NCI-H524 treated with DMSO at 0.1 percent for 48 hours (cell line): ENCODE measurements at regions not wholly inside any gene's neighbourhood (a gene's known extent, or its start where the extent isn't known, plus 50 kb on each side); places are given as distances from the start of the nearest gene placed in this dataset.

Experiments
- DNase-seq: peaks from one replicate; lab custom pipeline; 2025; lab: John Stamatoyannopoulos, UW

DNA sequence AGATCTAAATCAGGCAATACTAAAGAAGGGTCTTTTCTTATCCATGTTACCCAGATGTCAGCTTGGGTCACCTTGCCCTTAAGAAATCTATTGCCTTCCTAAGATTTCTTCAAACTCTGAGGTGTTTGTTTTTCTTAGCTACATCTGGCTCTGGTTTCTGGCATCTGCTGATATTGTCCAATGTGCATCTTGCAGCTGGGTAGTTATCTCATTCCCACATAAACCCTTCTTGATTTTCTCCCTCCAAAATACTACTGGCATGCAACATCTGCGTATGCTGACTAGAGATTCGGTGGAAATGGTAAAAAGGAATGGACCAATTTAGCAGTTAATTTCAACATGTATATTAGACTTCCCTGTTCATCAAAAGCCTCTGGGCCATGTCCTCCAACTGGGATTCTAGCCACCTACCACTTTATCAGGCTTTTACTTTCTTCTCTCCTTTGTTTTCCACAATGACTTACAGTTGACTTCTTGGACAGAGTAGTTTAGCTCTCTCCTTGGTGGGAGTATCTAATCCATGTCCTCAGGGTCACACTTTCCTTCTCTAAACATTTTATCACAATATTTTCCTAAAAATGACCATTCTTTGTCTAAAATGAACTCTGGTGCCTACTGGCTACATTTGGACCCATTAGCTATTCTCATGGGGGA lies 324.8 kb upstream of the FAR2 start:
- DNase-seq = no peak

DNA sequence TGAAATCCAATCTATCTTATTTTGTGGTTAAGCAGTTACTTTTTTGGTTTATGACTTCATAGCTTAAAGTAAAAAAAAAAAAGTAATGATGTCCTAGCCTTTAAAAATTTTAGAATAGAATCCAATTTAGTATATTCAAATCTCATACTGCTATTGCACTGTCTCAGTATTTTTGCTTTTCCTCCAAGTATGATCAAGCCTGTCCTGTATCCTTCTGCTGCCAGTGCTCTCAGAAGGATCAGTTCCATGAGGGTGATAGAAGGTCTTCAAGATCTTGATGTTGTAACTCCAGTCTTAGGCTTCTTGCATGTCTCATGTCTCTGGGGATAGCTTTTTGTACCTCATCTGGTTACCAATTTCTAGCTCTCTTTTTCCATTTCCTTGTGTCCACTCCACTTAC lies 324.2 kb upstream of the FAR2 start:
- no peak for DNase-seq

DNA sequence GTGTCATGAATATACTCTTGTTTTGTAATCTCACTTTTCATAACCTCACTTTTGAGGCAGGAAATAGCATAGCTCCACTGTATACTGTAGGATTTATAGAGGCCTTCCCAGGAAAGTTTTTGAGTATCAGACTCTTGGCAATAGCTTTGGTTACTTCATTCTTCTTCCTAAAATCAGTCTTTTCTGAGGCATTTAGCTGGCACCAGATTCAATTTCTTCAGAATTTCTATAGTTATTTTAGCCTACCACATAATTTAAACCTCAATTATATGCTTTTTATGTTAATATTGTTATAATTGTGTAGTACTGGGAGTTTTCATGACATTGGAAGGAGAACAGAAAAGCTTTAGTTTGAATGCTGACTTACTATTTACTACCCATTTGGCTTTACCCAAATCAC lies 322.3 kb upstream of the FAR2 start:
- no peak for DNase-seq

DNA sequence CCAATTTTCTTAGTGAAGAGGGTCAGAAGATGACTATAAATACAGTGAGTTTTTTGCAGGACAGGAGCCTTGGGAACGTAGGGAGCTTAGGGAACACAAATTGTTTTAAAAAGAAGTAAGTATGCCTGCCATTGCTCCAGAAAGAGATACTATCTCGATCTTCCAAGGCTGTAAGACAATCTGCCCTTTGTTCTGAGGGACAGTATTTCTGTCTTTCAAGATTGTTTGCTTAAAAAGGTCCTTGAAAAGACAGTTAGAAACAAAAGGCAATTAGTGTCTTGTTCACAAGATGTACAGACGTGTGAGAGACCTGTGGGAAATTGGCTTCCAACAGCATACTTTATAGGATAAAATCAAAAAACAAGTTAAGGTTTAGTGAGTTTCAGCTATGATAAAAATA lies 321.2 kb upstream of the FAR2 start:
- no peak for DNase-seq

DNA sequence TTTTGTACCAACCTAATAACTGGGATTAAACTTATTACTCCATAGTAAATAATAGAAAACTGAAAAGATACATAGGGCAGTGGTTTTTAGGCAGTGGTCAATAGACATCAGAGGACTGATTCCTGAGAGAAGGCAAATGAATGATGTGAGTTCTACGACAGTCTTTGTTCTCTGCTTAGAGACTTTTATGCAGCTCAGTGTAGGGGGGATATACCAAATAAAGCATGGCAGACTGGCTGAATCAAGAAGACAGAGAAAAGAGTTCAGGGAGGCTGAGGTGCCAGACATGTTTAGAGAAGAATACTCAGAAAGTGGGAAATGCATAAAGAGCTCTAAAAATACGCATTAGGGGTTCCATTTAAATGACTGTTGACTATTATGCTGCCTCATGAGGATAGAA lies 320.8 kb upstream of the FAR2 start:
- DNase-seq = no peak

DNA sequence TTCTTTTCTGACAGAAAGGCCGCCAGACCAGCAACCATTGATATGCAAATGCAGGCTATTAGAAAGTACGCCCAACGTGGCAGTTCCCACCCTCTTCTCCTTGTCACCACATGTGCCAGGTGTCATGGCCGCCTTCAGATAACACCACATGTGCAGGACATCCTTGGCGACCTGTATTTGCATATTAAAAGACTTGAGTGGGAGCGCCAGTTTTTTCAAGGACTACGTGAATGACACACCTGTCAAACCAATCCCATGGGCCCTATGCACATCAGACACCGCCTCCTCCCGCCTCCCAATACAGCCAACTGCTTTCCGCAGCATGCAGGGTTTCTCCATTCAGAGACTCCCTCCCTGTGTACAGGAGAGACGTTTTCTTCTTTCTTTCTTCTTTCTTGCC lies 318.6 kb upstream of the FAR2 start:
- no peak for DNase-seq

DNA sequence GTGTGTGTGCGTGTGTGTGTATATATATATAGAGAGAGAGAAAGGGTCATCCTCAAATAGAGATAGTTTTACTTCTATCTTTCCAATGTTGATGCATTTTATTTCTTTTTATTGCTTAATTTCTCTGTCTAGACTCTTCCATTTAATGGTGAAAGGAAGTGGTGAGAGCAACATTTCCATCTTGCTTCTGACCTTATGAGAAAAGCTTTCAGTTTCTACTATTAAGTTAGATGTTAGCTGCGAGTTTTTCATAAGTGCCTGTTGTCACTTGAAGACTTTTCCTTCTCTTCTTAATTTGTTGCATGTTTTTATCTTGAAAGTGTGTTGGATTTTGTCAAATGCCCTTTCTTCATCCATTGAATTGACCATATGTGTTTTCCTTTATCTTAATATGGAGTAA lies 304.4 kb upstream of the FAR2 start:
- no peak for DNase-seq

DNA sequence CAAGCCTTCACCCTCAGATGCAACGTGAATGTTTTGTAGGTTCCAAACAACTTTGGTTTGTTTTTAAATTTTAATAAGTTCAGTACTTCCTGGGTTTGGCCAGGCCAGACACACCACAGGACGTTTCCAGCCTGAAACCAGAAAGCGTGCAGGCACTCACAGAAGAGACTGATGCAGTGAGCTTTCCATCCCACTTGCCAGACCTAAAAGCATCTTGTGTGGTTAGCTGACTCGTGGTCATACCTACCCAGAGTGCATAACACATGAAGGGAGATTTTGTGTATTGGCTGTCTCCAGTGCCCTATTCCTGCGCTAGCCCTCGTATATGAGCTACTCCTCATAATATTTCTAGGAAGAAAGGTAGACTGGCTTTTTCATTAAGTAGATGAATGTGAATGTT lies 297.3 kb upstream of the FAR2 start:
- no peak for DNase-seq

DNA sequence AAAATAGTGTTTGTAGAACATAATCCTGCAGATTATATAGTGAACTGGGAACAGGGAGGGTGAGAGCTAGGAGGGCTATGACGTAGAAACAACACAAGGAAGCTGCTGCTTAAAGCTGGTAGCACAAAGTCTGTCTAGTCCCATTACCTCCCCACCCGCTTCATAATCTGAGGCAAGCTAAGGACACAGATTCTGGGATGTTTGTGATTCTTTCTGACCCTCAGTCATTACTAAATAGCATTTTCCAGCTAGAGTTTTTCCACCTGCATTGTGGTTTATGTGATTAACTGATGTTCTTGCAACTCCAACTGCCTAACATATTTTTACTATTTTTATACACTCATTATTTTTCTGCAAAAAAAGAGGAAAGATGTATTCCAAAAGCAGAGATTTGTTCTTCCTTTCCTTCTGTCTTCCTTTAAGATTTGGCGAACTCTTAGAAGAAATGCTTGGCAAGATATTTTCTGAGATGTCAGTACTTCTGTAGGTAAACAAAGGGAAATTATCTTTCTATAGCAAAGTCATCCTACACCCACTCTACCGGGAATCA lies 293.2 kb upstream of the FAR2 start:
- DNase-seq = no peak

DNA sequence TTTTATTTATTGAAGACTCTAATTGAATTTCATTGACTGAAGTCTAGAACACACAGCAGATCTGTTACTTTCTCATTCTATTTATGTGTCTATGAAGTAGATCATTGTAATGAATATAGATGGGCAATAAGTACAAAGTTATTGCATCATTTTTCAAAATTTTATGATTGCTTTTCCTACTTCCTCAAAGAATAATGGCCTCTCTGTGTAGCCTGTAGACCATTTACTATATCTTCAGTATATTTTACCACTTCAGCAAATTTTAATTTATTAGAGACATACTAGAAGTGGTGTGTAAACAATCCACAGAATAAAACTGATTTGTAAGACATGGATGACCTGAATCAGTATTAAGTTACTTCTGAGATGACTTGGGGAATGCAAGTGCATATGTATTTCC lies 291.7 kb upstream of the FAR2 start:
- DNase-seq = no peak

DNA sequence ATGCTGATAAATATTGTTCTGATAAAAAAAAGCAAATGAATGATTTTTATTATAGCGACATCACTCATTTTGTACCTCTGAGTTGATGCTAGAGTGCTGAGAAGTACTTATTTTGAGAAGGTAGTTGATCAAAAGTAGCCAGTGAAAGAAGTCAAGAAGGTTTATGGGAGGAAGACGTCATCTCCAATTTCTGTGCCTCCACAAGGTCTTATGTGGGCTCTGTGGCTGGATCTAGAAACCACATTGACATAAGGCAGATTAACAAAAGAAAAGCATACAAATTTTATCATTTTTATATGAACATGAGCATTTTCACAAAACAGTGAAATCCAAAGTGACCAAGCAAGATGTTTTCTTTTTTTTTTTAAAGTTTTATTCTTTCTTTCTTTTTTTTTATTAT lies 289.5 kb upstream of the FAR2 start:
- DNase-seq = no peak

DNA sequence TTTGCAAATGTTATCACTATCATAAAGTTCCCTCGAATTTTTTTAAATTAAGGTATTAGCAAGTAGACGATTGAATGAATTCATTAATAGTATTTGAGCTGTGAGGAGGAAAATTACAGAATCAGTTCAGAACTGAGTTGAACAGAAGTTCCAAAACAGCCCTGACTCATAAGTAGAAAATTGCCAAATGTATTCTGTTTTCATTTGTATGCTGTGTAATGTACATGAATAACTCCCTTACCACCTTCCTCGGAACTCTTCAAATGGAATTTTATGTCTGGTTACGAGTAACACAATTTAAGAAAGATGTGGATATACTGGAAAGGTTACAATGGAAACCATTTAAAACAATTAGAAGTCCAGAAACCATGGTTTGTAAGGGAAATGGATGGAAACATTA lies 283.3 kb upstream of the FAR2 start:
- DNase-seq = no peak

DNA sequence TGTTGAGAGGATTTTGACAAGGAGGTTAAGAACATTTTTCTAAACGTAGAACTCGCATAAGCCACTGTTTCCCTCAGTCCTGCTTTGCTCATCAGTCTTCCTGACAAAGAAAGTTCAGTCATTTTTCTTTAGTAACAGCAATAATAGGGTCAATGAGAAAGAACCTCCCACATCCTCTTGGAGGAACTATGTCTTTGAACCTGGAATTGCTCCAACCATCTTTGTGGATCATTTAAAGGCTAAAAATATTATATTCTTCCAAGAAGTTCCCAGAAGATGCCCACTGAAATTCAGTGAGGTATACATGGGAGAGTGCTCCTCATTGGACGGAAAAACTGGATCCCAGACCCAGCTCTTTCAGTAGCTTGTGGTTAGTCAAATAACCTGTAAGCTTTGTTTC lies 282.8 kb upstream of the FAR2 start:
- DNase-seq = no peak

DNA sequence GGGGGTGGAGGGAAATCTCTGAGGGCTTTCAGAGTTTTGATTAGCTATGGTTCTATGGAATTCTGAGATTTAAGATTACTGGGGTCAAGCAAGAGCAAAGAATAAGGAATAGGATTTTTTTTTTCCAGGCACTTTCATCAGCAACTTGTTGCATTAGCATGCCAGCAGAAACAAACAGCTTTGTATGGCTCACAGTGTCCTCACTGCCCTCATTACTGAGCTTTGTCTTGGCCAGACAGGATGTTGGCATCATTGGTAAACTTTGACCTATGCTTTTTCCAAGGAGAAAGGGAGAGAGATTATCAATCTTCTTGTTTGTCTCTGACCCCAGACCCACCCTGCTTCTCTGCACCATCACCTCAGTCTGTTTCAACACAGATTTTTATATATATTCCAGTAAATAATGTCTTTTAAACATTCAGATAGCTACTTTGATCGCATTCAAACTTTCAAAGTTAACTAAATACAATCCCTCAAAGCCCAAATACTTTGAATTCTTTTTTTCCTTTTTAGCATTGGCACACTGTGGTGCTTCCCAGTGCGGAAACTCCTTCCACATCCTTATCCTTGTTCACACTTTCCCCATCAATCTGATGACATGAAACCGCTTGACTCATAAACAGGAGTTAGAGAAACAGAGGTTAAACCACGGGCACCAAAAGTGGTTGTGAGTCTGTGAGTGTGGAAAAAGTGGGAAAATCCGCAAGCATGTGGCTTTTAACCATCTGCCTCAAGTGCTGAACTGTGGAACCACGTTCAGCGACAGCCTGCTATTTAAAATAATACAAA lies 282.2 kb upstream of the FAR2 start:
- no peak for DNase-seq

DNA sequence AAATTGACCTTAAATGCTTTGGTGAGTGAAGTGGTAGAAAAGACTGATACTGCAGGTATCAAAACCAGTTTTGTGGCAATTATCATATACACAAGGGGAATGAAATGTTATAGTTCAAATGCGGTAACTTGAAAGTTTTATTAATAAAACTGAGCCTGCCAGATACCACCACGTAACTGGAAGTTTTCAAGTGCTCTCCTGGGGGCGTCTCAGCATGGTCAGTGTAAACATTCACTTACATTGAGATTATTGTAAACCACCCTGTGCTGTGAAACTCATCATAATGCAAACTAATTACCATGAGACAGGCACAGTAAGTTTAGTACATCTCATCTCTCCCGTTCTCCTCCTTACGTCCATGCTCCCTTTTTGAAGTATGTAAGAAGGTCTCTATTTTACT lies 280.7 kb upstream of the FAR2 start:
- DNase-seq = no peak

DNA sequence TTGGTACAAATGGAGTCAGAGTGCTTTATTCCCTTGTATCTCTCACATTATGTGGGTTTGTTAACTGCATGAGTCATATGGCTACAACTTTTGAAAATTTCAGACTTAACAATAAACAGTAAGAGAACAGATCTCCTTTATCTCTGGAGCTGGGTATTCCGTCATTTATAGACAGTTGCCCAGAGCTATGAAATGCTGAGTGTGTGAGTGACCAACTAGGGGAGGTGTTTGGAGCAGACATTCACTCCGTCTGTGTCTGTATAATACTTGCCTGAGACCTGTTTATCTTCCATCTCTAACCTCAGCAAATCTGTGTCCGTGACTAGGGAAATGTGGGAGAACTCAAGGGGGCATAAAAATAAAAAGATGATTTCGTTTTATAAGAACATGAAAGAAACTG lies 279.9 kb upstream of the FAR2 start:
- no peak for DNase-seq

DNA sequence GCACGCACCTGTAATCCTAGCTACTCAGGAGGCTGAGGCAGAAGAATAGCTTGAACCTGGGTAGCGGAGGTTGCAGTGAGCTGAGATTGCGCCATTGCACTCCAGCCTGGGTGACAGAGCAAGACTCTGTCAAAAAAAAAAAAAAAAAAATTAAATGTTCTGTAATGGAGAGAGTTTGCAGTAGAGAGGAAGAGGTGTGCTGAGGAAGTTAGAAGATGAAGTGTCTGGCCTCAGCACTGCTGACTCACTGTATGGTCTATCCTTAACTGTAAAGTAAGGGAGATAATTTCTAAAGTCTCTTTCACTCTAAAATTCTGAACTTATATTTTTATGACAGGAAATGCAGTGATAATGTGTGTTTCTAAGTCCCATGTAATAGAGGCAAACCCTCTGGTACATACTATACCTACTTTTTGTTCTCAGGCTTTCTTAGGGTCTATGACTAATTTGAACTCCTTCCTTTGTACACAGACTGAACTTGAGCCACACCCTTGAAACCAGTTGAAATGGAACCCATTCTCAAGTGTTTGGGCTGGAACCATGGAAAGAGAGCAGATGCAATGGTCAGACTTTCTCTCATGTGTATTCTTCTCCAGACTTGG lies 278.1 kb upstream of the FAR2 start:
- no peak for DNase-seq

DNA sequence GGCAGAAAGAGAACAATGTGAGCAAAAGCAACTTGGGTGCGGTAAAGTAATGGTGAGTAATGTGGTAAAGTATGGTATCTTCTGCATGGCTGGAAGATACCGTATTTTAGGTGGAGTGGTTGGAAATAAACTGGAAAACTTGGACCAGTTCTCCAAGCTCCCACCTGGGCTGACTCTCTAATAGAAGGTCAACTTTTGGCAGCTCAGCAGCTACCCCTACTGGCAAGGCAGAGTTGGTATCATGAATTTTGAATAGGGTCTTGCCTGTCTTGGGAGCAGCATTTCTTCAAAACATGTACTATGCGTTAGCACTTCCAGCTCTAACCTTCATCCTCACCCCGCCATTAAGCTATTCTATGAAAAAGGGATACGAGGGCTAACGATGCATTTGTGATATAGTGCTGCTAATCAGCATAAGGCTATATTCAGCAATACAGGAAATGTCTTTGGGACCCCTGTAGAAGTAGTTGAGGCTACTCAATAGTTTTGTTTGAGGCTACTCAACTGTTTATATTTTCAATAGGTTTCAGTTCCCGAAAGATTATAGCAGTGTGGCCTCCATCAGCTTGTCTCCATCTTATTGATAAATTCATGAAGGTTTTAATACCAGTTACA lies 276.3 kb upstream of the FAR2 start:
- DNase-seq = peak; percentile 6

DNA sequence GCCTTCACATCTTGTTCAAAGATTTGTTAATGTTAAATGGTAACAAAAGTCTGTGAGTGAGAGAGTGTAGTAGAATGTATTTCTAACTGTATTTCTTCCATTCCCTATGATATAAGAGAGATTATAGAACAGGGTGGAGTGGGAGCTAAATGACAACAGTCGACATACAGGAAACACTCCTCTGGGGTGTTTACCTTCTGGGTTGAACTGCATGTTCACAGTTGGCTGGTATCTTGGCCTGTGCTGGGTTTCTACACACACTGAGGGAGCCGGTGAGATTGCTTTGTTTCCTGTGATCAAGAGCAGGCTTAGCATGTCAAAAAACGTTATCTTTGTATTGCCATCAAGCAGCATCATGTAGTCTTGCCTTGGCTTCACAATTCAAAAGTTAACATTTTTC lies 274.3 kb upstream of the FAR2 start:
- DNase-seq = no peak

DNA sequence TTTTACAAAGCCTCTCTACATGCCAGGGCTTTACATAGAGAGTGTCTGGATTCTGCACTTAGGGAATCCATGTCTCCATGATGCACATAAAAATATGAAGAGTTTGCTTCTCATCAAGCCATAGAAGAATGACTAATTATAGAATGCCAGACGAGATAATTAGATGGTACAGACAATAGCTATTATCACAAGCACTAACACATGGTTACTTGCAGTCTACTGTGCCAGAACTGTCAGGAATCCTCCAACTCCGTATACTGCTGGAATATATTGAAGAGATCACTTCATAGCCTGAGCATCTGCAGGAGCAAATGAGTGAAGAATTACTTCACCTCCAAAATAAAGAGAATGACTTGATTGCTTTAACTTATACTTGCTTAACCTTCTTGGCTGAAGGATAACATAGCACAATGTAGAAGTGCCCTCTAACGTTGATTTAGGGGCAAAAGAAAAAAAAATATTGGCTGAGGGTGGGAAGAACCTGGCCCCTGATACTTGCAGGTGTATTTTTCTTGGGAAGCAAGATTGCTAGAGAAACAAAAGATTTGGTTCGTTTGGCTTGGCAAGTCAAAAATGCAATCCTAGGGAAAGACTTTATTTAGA lies 272.8 kb upstream of the FAR2 start:
- DNase-seq = no peak

DNA sequence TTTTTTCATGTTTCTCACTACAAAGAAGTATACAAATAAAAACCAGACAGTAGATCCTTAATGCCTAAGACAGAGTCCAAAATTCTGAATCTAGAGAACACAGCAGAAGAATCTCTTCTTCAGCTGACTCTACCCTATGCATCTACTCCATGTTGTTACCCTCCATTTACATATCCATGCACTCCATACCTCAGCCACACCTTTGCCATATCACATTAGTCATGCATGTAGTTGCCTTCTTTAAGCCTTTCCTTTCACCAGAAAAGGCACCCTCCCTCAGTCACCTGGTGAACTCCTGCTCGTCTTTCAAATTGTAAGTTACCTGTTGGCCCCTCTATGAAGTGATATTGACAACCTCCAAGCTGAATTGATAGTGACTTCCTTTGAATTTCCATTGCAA lies 271.2 kb upstream of the FAR2 start:
- DNase-seq = no peak

DNA sequence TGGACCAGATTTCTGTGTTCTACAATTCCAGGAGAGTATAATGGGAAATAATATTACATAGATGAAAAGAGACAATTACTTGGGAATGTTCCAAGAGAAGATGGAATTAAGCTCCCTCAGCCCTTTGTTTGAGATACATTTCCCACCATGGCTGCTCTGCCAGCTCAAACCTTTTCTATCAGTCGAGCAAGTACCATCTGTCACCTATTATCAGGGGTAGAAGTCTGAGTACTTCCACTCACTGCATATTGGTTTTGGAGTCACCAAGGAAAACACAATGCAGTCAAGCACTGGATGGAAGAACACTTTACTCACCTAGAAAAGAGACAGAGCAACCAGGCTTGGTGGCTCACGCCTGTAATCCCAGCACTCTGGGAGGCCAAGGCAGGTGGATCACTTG lies 270.4 kb upstream of the FAR2 start:
- peak; percentile 10 for DNase-seq

DNA sequence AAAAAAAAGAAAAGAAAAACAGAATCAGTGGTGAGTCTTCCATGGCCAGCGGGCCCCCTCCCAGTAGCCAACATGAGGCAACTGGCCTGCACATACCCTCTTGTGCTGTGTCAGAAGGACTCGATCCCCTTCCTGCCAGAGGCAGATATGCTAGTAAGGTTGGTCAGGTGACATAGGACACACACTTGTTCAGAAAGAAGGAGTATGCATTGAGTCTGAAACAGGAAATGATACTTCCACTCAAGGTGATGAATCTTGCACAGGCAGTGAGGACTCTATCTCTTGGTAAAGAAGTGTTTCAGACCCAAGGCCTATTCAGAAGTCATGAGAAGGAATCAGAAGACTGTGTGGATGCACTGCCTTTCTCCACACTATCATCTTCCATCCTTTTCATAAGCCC lies 269.7 kb upstream of the FAR2 start:
- DNase-seq = no peak
